Type B pancreatic cell (in vitro differentiated cells): ENCODE measurements at regions not wholly inside any gene's neighbourhood (a gene's known extent, or its start where the extent isn't known, plus 50 kb on each side); places are given as distances from the start of the nearest gene placed in this dataset. TPM values are rescaled to one million over a fixed set of nuclear protein-coding genes. Genes with fewer than 3 reads are reported as not detected.

Experiments used
- DNase-seq: peaks from one replicate; pipeline ENCODE4 v3.0.0; 2021; ENCODE audit warnings: mixed read lengths; ENCODE audit not compliant: unreplicated experiment; ENCODE audit errors: extremely low spot score
- H3K27ac Mint-ChIP-seq: 2 replicates; pipeline ENCODE4 v1.8.0; 2021; ENCODE audit warnings: mild to moderate bottlenecking, mixed read lengths
- H3K27me3 Mint-ChIP-seq: 2 replicates; pipeline ENCODE4 v1.8.0; 2021; ENCODE audit warnings: mixed read lengths
- H3K36me3 Mint-ChIP-seq: 2 replicates; pipeline ENCODE4 v1.8.0; 2021; ENCODE audit warnings: mixed read lengths
- H3K4me1 Mint-ChIP-seq: one replicate; pipeline ENCODE4 v1.8.0; 2021; ENCODE audit warnings: mixed read lengths; ENCODE audit not compliant: unreplicated experiment
- H3K4me3 Mint-ChIP-seq: 2 replicates; pipeline ENCODE4 v1.8.0; 2021; ENCODE audit warnings: mild to moderate bottlenecking, mixed read lengths
- H3K9me3 Mint-ChIP-seq: 2 replicates; pipeline ENCODE4 v1.8.0; 2021; ENCODE audit warnings: mixed read lengths
- microRNA-seq: library from miRNA; unstranded; fragments of <30 nt; microRNA quantifications from one replicate; pipeline ENCODE4, GENCODE V29; 2020
- TF ChIP-seq, protein P1 (sequence below): fragments of 200-600 bp; sonication (generic); conservative IDR thresholded peaks from 2 replicates; pipeline ENCODE4 v1.5.0; 2021; ENCODE audit warnings: antibody characterized with exemption, mild to moderate bottlenecking

DNA sequence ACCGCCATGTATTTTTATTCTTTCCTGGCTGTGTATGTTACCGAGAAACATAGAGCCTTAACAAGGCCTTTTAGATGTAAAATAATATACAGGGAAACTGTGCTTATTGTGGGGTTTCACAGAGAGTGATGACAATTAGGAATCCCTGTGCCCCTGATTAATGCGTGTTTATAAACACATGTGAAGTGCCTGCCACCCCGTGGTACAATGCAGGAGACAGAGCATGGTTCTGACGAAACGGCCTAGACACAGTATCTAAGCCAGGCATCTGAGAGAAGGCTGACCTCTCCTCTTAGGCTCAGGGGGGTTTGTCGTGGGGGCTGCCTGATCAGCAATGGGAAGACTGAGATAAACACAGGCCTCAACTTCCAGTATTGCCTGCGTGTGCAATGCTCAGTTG is 200.0 kb downstream of the AJAP1 start:
- H3K9me3 Mint-ChIP-seq, result no peaks in the 10 kb centered on the region
- TF ChIP-seq, protein P1, sequence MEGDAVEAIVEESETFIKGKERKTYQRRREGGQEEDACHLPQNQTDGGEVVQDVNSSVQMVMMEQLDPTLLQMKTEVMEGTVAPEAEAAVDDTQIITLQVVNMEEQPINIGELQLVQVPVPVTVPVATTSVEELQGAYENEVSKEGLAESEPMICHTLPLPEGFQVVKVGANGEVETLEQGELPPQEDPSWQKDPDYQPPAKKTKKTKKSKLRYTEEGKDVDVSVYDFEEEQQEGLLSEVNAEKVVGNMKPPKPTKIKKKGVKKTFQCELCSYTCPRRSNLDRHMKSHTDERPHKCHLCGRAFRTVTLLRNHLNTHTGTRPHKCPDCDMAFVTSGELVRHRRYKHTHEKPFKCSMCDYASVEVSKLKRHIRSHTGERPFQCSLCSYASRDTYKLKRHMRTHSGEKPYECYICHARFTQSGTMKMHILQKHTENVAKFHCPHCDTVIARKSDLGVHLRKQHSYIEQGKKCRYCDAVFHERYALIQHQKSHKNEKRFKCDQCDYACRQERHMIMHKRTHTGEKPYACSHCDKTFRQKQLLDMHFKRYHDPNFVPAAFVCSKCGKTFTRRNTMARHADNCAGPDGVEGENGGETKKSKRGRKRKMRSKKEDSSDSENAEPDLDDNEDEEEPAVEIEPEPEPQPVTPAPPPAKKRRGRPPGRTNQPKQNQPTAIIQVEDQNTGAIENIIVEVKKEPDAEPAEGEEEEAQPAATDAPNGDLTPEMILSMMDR, result no peak
- DNase-seq, result no peak
- no peaks in the 10 kb centered on the region for H3K36me3 Mint-ChIP-seq
- no peaks in the 10 kb centered on the region for H3K4me1 Mint-ChIP-seq
- peaks cover 9% of the 10 kb centered on the region for H3K27me3 Mint-ChIP-seq
- no peak overlapping the region for H3K4me3 Mint-ChIP-seq
- no peak overlapping the region for H3K27ac Mint-ChIP-seq

DNA sequence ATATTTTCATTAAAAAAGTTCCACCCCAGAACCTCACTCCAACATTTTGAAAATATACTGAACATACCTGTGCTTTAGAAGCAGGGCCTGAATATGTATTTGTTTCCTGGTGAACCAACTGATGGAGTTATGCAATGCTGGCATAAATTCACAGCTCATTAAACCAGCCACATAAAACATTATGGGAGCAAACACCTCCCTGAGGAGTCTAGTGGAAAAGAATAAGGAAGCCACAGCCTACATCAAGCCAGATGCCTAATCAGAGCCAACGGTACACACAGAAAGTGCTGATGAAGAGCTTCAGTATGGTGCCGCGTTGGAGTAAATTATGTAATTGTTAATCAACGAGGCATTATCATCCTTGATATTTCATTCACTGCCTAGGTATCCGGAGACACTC is 199.5 kb downstream of the AJAP1 start:
- Mint-ChIP-seq H3K4me3 (no peak overlapping the region), H3K27ac (no peak overlapping the region), H3K27me3 (peaks cover 14% of the 10 kb centered on the region), H3K4me1 (no peaks in the 10 kb centered on the region), H3K9me3 (no peaks in the 10 kb centered on the region), H3K36me3 (no peaks in the 10 kb centered on the region)
- no peak for DNase-seq
- TF ChIP-seq, protein P1, result no peak

DNA sequence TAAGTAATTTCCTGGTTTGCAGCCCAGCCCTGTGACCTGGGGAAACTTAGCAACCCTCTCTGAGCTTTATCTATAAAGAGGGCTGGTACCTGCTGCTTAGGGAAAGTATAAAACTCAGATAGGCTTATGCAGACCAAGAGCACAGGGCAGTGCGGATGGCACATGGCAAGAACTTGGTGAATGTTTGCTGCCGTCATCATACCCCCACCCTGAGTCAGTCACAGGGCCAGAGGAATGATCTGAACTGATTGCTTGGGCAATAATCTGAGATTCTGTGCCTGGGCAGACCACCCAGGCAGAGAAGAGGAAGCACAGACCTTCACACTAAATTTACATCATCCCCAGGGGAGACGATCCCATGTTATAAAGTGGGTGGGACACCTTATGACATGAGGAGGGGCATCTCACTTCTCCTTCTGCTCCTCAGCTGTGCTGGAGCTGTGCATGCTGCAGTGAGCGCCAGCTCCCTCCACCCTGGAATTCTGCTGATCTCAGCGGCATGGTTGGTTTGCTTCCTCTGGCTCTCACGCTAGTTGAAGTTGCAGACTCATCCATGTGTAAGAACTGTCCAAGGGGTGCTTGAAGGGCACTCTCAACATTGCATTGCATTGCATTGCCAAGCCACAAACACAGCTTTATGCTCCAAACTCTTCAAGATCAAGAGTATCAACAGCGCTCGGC is 197.1 kb downstream of the AJAP1 start:
- Mint-ChIP-seq H3K27me3 (peaks cover 24% of the 10 kb centered on the region), H3K27ac (no peak overlapping the region), H3K4me3 (no peak overlapping the region), H3K9me3 (no peaks in the 10 kb centered on the region), H3K36me3 (no peaks in the 10 kb centered on the region), H3K4me1 (peaks cover 7% of the 10 kb centered on the region)
- TF ChIP-seq, protein P1, result no peak
- DNase-seq, result no peak

DNA sequence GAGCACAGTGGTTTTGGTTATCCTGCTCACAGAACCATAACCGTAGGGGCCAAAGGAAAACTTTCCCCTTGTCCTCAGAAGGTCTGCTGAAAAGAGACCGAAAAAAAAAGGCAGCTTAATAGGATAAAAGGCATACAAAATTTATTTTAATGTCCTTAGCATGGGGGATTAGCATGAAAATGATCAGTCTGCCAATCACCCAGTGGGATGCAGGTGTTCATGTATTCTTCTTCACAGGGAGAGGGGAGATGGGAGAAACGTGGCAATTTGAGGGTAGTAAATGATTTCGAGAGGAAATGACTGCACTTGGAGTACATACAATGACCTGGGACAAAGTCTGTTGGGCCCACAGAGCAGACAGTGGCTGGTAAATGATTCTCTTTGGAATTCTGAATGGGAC is 194.0 kb downstream of the AJAP1 start:
- TF ChIP-seq, protein P1, result no peak
- Mint-ChIP-seq H3K4me3 (no peak overlapping the region), H3K4me1 (peaks cover 7% of the 10 kb centered on the region), H3K9me3 (no peaks in the 10 kb centered on the region), H3K27ac (no peak overlapping the region), H3K27me3 (peaks cover 24% of the 10 kb centered on the region), H3K36me3 (no peaks in the 10 kb centered on the region)
- no peak for DNase-seq

DNA sequence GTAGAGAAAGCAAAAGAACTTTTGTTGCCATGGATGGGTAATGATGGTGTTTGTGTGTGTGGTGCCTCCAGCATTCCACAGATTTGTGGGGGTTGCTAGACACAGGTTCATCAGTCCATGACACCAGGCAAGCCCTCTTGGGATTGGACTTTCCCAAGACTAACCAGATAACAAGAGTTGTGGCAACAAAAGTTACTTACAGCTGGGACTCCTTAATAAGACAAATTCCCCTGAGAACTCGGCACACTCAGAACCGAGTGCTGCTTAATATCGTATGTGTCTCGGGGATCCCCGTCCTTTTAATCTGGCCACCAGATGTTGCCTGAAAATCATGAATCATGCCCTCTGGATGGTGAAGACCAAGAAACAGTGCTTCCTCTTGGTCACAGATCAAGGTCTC is 193.3 kb downstream of the AJAP1 start:
- DNase-seq, result no peak
- Mint-ChIP-seq H3K4me1 (peaks cover 7% of the 10 kb centered on the region), H3K27ac (no peak overlapping the region), H3K36me3 (no peaks in the 10 kb centered on the region), H3K27me3 (peaks cover 24% of the 10 kb centered on the region), H3K4me3 (no peak overlapping the region), H3K9me3 (no peaks in the 10 kb centered on the region)
- TF ChIP-seq, protein P1, result no peak

Small RNAs in the stretch of these regions (microRNA-seq; reads per million reads assigned to microRNA genes)
- not detected for gene MIR4417
